HUES64 (cell line): ENCODE measurements at regions not wholly inside any gene's neighbourhood (a gene's known extent, or its start where the extent isn't known, plus 50 kb on each side); places are given as distances from the start of the nearest gene placed in this dataset.

Source experiments
- H3K27ac ChIP-seq: 2 replicates; pipeline ENCODE4 v1.7.0; 2013; ENCODE audit warnings: low read depth, low read length, inconsistent platforms
- H3K27me3 ChIP-seq: 2 replicates; pipeline ENCODE4 v1.6.1; 2013; ENCODE audit warnings: mild to moderate bottlenecking, low read length; ENCODE audit not compliant: insufficient read depth
- H3K36me3 ChIP-seq: 2 replicates; pipeline ENCODE4 v1.6.1; 2013; ENCODE audit warnings: mild to moderate bottlenecking, low read length; ENCODE audit not compliant: insufficient read depth
- H3K4me1 ChIP-seq: 2 replicates; pipeline ENCODE4 v1.6.1; 2013; ENCODE audit warnings: mild to moderate bottlenecking, low read length, moderate library complexity; ENCODE audit not compliant: insufficient read depth
- H3K4me3 ChIP-seq: 2 replicates; pipeline ENCODE4 v1.5.1; 2013; ENCODE audit warnings: mild to moderate bottlenecking, low read length, moderate library complexity
- H3K9ac ChIP-seq: 2 replicates; pipeline ENCODE4 v1.6.1; 2013; ENCODE audit warnings: mild to moderate bottlenecking, low read depth, low read length
- H3K9me3 ChIP-seq: 2 replicates; pipeline ENCODE4 v1.6.1; 2013; ENCODE audit warnings: low read depth, low read length; ENCODE audit not compliant: insufficient read depth
- WGBS: fragments of 150-250, 120-280 bp; methylation state at CpG from one replicate; pipeline ENCODE4 v1.1.7; 2013; ENCODE audit warnings: missing lambda C conversion rate; 5-methylcytosine and 5-hydroxymethylcytosine counted together

- Histone ChIP-seq H3K4me3 (no peak overlapping the region), H3K27ac (no peak overlapping the region), H3K27me3 (no peaks in the 10 kb centered on the region), H3K9me3 (peaks cover 9% of the 10 kb centered on the region), H3K9ac (no peak overlapping the region), H3K36me3 (no peaks in the 10 kb centered on the region), H3K4me1 (peaks cover 4% of the 10 kb centered on the region; the same call in 1 of the 2 replicates)
- 96% methylated on average over 8 of the region's 9 CpGs for WGBS
These were observed 256.9 kb upstream of the PMFBP1 start for GRCh38 chr16:72428681-72429376.

- Histone ChIP-seq H3K9ac (no peak overlapping the region), H3K36me3 (peaks cover 9% of the 10 kb centered on the region; the same call in 1 of the 2 replicates), H3K27ac (no peak overlapping the region), H3K4me3 (no peak overlapping the region), H3K27me3 (no peaks in the 10 kb centered on the region), H3K9me3 (peaks cover 8% of the 10 kb centered on the region; the same call in 1 of the 2 replicates), H3K4me1 (peaks cover 4% of the 10 kb centered on the region; the same call in 1 of the 2 replicates)
- 93% methylated on average over 8 of the region's 8 CpGs for WGBS
These were observed 255.9 kb upstream of the PMFBP1 start for GRCh38 chr16:72427783-72428331.

- Histone ChIP-seq H3K9me3 (peaks cover 15% of the 10 kb centered on the region; the same call in 1 of the 2 replicates), H3K4me1 (peaks cover 4% of the 10 kb centered on the region; the same call in 1 of the 2 replicates), H3K9ac (no peak overlapping the region), H3K27me3 (no peaks in the 10 kb centered on the region), H3K36me3 (peaks cover 16% of the 10 kb centered on the region; the same call in 1 of the 2 replicates), H3K27ac (no peak overlapping the region), H3K4me3 (no peak overlapping the region)
- WGBS, result 92% methylated on average over 17 of the region's 17 CpGs
These were observed 255.3 kb upstream of the PMFBP1 start for GRCh38 chr16:72427051-72427782.

GRCh38 chr16:72426386-72426785 is 254.4 kb upstream of the PMFBP1 start:
- Histone ChIP-seq H3K4me3 (no peak overlapping the region), H3K27ac (no peak overlapping the region), H3K9ac (no peak overlapping the region), H3K9me3 (peaks cover 22% of the 10 kb centered on the region; the same call in 1 of the 2 replicates), H3K4me1 (peaks cover 4% of the 10 kb centered on the region; the same call in 1 of the 2 replicates), H3K27me3 (no peaks in the 10 kb centered on the region), H3K36me3 (peaks cover 18% of the 10 kb centered on the region; the same call in 1 of the 2 replicates)
- WGBS, result 96% methylated on average over 7 of the region's 7 CpGs

GRCh38 chr16:72425571-72426341 is 253.8 kb upstream of the PMFBP1 start:
- H3K27ac ChIP-seq, result no peak overlapping the region
- WGBS, result 93% methylated on average over 34 of the region's 34 CpGs
- H3K9ac ChIP-seq, result no peak overlapping the region
- H3K27me3 ChIP-seq, result no peaks in the 10 kb centered on the region
- no peak overlapping the region for H3K4me3 ChIP-seq
- H3K9me3 ChIP-seq, result peaks cover 27% of the 10 kb centered on the region; the same call in 1 of the 2 replicates
- peaks cover 4% of the 10 kb centered on the region; the same call in 1 of the 2 replicates for H3K4me1 ChIP-seq
- H3K36me3 ChIP-seq, result peaks cover 18% of the 10 kb centered on the region; the same call in 1 of the 2 replicates

GRCh38 chr16:72424757-72425156 is 252.8 kb upstream of the PMFBP1 start:
- WGBS, result 90% methylated on average over 7 of the region's 7 CpGs
- Histone ChIP-seq H3K9me3 (peaks cover 29% of the 10 kb centered on the region; the same call in 1 of the 2 replicates), H3K36me3 (peaks cover 18% of the 10 kb centered on the region; the same call in 1 of the 2 replicates)

GRCh38 chr16:72422308-72422897 is 250.4 kb upstream of the PMFBP1 start:
- Histone ChIP-seq H3K27ac (no peak overlapping the region), H3K9me3 (peaks cover 34% of the 10 kb centered on the region; the same call in 1 of the 2 replicates), H3K4me1 (peaks cover 4% of the 10 kb centered on the region; the same call in 1 of the 2 replicates), H3K36me3 (peaks cover 18% of the 10 kb centered on the region; the same call in 1 of the 2 replicates), H3K9ac (no peak overlapping the region), H3K4me3 (no peak overlapping the region), H3K27me3 (no peaks in the 10 kb centered on the region)
- 87% methylated on average over 1 of the region's 1 CpG for WGBS

More at GRCh38 chr16:72424757-72425156, 252.8 kb upstream of the PMFBP1 start:
- Histone ChIP-seq H3K9ac (no peak overlapping the region), H3K27ac (no peak overlapping the region), H3K4me1 (peaks cover 4% of the 10 kb centered on the region; the same call in 1 of the 2 replicates), H3K4me3 (no peak overlapping the region), H3K27me3 (no peaks in the 10 kb centered on the region)

GRCh38 chr16:72419638-72420037 is 247.7 kb upstream of the PMFBP1 start:
- 92% methylated on average over 2 of the region's 4 CpGs for WGBS
- no peak overlapping the region for H3K4me3 ChIP-seq

GRCh38 chr16:72415379-72415778 is 243.4 kb upstream of the PMFBP1 start:
- 95% methylated on average over 1 of the region's 1 CpG for WGBS
- peaks cover 7% of the 10 kb centered on the region; the same call in 1 of the 2 replicates for H3K9me3 ChIP-seq
- H3K27me3 ChIP-seq, result no peaks in the 10 kb centered on the region
- H3K36me3 ChIP-seq, result no peaks in the 10 kb centered on the region
- no peak overlapping the region for H3K9ac ChIP-seq
- H3K4me1 ChIP-seq, result peaks cover 6% of the 10 kb centered on the region
- no peak overlapping the region for H3K27ac ChIP-seq
- H3K4me3 ChIP-seq, result no peak overlapping the region

More at GRCh38 chr16:72419638-72420037, 247.7 kb upstream of the PMFBP1 start:
- no peaks in the 10 kb centered on the region for H3K27me3 ChIP-seq
- peaks cover 34% of the 10 kb centered on the region; the same call in 1 of the 2 replicates for H3K9me3 ChIP-seq
- peaks cover 18% of the 10 kb centered on the region; the same call in 1 of the 2 replicates for H3K36me3 ChIP-seq
- no peak overlapping the region for H3K27ac ChIP-seq
- peaks cover under 1% of the 10 kb centered on the region; the same call in 1 of the 2 replicates for H3K4me1 ChIP-seq
- H3K9ac ChIP-seq, result no peak overlapping the region

- Histone ChIP-seq H3K4me3 (no peak overlapping the region), H3K9me3 (0 out of 2 replicates have a peak, but pooled peaks cover 5% of the 10 kb centered on the region), H3K9ac (no peak overlapping the region), H3K36me3 (no peaks in the 10 kb centered on the region), H3K4me1 (peaks cover 17% of the 10 kb centered on the region), H3K27me3 (no peaks in the 10 kb centered on the region), H3K27ac (no peak overlapping the region)
- WGBS, result 78% methylated on average over 2 of the region's 2 CpGs
These were observed 238.5 kb upstream of the PMFBP1 start for GRCh38 chr16:72410492-72410891.
